Glomerular endothelial cell (primary cell): ENCODE measurements at regions not wholly inside any gene's neighbourhood (a gene's known extent, or its start where the extent isn't known, plus 50 kb on each side); places are given as distances from the start of the nearest gene placed in this dataset.
"Not testable (repeated sequence)": the region's sequence is repeated elsewhere in the genome, so short reads cannot be mapped to it uniquely, and the experiment has no call there.

Source experiments
- DNase-seq: peaks from one replicate; pipeline ENCODE4 v3.0.0-alpha.2; 2011; ENCODE audit warnings: low read depth, low spot score; ENCODE audit errors: extremely low read depth

DNA sequence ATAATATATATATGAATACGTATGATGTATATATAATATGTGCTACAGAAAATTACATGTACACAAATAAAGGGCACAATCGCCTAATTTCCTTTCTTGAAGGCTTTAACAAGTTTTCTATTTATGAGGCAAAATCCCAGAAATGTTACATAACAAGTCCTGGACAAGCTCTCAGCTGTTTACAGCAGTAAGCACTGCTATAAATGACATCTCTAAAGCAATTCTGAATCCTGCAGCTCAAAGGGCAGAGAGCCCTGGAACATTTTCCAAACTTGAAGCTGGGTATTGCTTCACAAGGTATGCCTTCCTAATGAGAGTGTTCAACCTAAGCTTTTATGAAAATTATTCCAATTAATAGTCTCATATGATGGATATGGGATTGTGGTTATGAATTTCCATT, 222.3 kb upstream of the GCFC2 start:
- DNase-seq: no peak

GRCh38 chr2:75928093-75928492, 217.4 kb upstream of the GCFC2 start:
- no peak for DNase-seq

GRCh38 chr2:75925331-75926024, 214.8 kb upstream of the GCFC2 start:
- no peak for DNase-seq

DNA sequence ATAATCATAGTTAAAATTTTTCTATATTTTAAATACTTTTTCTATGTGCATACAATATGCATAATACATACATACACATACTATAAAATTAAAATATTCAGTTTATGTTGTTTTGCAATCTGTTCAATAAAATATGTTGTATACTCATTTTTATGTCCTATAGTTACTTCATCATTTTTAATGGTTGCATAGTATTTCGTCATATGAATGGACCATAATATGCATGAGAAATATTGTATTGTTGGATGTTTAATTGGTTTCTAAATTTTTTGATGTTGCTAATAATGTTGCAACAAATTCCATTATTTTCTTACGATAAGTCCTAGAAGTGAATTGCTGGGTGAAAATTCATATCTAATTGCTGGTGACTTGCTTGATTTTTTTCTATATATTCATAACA, 211.5 kb upstream of the GCFC2 start:
- DNase-seq: no peak

- DNase-seq: no peak
These were observed 210.3 kb upstream of the GCFC2 start for GRCh38 chr2:75920859-75921551.

DNA sequence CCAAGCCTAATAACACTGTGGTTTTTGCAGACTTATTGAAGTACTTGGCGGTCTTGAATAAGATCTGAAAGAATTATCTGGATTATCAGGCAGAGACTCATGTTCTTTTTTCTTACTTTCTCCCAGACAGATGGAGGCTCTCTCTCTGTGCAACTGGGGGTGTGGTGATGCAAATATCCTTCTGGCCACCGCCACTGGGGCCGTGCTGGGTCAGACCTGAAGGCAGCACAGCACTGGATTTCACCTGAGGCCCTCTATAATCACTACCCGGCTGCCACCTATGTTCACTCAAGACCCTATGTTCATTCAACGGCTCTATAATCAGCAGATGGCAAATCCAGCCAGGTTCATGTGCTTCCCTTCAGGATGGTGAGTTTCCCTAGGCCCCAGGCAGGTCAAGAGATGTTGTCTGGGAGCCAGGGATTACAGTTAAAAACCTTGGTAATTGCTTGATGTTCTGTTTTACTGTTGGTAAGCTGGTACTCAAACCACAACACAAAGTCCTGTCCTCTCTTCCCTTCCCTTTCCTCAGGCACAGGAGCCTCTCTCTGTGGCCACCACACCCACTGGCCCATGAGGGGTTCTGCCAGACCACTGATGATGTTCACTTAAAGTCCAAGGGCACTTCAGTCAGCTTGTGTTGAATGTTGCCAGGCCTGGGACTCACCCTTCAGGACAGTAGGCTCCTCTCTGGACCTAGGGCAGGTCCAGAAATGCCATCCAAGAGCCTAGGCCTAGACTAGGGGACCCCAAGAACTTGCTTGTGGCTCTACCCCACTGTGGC, 205.3 kb upstream of the GCFC2 start:
- DNase-seq: no peak

DNA sequence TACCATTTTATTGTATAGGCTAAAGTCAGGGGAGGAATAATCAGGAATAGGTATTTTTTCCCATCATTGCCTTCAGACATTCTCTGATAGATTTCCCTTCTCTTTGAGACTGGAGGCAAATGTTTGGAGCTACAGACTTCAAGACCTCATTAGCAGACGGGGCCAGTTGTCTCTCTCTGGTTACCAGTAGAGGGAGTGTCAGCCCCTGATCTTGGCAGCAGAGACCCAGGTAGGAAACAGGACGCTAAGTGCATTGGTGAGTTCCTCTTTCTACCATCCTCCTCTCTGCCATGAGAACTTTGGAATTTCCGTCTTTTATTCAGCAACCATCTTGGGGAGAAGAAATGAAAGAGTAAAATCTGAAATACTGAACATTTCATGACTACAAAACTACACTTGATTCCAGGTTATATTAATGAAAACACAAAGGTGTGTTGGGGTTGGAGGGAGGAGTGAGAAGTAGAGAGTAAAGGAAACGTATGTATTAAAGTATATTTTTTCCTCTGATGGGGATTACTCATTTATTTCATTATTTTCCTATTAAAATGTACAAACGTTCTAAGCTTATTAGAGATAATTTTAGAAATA, 186.2 kb upstream of the GCFC2 start:
- no peak for DNase-seq

DNA sequence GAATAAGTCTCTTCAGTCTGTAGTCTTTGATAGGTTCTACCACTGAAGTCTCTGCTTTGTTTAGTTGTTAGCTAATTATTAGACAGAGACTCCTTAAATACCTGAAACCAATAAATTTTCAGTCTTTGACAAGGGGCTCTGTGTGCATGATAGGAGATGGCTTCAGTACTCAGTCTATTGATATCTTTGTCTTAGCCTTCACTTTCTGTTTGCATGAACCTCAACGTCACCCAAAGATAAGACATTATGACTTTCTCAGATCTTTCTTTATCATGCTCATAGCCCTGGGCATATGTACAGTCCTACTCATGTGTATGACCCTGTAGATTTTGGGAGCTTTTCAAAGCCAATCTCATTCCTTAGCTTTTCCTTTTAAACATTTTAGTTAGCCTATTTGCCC, 183.5 kb upstream of the GCFC2 start:
- no peak for DNase-seq

GRCh38 chr2:75892490-75892889, 181.8 kb upstream of the GCFC2 start:
- no peak for DNase-seq

GRCh38 chr2:75882530-75882929, 171.8 kb upstream of the GCFC2 start:
- no peak for DNase-seq

GRCh38 chr2:75875606-75876005, 164.9 kb upstream of the GCFC2 start:
- DNase-seq: not testable (repeated sequence)

- DNase-seq: not testable (repeated sequence)
These were observed 161.3 kb upstream of the GCFC2 start for GRCh38 chr2:75871762-75872614.

GRCh38 chr2:75870651-75871137, 160.0 kb upstream of the GCFC2 start:
- no peak for DNase-seq

DNA sequence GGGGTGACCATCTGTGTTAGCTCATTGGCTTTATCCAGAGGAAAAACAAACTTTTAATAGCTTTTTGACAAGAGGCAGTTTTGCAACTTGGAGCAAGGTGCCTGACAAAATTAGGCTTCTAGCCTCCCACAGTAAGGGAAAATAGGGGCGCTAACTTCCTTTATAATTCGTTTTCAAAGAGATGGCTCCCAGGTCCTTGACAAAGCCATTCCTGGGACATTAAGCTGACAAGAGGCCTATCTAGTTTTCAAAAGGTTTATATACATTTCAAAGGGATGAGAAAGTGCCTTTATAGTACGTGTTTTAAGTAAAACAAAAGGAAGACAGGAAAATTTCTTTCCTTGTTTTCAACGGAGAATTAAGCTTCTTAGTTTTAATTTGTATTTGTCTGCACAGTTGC, 159.4 kb upstream of the GCFC2 start:
- DNase-seq: no peak

GRCh38 chr2:75865702-75866101, 155.0 kb upstream of the GCFC2 start:
- no peak for DNase-seq

GRCh38 chr2:75865083-75865482, 154.4 kb upstream of the GCFC2 start:
- no peak for DNase-seq

DNA sequence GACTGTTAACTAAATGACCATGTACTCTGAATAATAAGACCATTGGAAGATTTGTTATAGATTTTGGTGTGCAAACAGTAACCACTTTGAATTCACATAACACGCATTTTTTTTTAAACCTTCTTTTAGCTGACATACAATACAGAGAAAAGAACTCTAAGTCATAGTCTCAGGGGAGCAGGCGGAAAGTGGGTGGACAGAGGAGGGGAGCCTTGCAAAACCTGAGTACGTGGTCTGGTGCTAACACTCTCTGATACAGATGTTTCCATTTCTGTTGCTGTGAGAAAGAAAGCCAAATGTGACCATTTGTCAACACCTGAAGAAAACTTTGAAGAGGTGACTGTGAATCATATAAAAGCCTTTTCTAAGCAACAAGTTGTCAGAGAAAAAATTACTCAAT, 151.8 kb upstream of the GCFC2 start:
- DNase-seq: no peak

GRCh38 chr2:75853436-75853835, 142.7 kb upstream of the GCFC2 start:
- no peak for DNase-seq

DNA sequence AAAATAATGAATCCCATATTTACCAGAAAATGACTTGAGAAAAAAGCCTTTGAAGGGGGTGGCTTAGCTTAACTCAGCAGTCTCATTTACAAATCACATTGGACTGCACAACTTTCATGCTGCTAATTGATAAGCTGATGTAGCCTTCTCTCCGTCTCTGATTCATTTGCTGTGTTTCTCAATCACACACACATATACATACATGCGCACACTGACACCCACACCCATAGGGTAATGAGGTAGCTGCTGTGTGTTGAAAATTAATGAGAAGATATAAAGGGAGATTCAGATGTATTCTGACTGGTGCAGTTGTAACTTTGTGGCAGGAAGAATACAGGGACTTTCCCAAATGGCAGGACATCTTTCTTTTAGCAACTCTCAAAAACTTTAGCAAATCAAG, 141.9 kb upstream of the GCFC2 start:
- no peak for DNase-seq

DNA sequence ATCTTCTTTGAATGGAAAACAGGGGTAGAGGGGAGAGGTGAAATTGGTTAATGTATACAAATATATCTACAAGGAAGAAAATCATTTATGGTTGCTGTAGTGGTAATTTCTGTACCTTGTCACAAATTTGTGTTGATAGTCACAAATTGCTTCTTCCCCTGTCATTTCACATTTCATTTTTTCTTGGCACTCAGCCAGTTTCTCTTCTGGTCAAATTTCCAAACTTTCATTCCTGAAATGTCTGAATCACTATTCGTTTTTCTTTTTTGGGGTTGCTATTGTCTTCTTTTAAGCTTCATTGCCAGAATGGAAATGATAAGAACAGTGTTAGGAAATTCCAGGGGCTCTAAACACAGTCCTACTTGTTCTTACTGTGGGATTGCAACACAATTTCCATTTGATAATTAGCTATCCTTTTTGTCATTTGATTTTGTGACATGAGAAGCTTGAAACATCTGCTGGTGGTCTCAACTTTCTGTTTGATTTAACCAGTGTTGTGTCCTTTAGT, 136.0 kb upstream of the GCFC2 start:
- DNase-seq: no peak
